22Rv1 (cell line): ENCODE measurements at regions not wholly inside any gene's neighbourhood (a gene's known extent, or its start where the extent isn't known, plus 50 kb on each side); places are given as distances from the start of the nearest gene placed in this dataset.

ENCODE experiments used
- CTCF ChIP-seq: fragments of 450-650 bp; IDR thresholded peaks from 2 replicates; pipeline ENCODE4 v1.5.1; 2017; ENCODE audit warnings: mild to moderate bottlenecking
- ZFX ChIP-seq: fragments of 450-650 bp; IDR thresholded peaks from 2 replicates; pipeline ENCODE4 v1.6.1; 2017; ENCODE audit warnings: antibody characterized with exemption, borderline replicate concordance

- TF ChIP-seq CTCF (no peak), ZFX (no peak)
Measured at GRCh38 chr20:22093122-22093521, 387.7 kb downstream of the PAX1 start.
